K562 (cell line): ENCODE measurements at regions not wholly inside any gene's neighbourhood (a gene's known extent, or its start where the extent isn't known, plus 50 kb on each side); places are given as distances from the start of the nearest gene placed in this dataset.

Experiments used
- ATAC-seq: fragments of 200-7000 bp; cut with Tn5 transposase; 3 replicates; pipeline ENCODE4 v1.9.1; 2020; ENCODE audit warnings: moderate library complexity
- BruUV-seq: library from RNA; stranded (reverse); fragments of 400-500 nt; replicated peaks from 2 replicates; lab custom pipeline; 2021; lab: Mats Ljungman, UMichigan
- CTCF ChIA-PET: fragments of 300-600 bp; formaldehyde crosslinking; extraction: SDS; loops from one replicate; lab custom pipeline; 2021; ENCODE audit warnings: low intra/inter-chr PET ratio; lab: Yijun Ruan, JAX
- POLR2A ChIA-PET: fragments of 300-600, 350-650 bp; sonication (Branson Sonifier 250); formaldehyde crosslinking; extraction: SDS; loops from one replicate; lab custom pipeline; 2021; ENCODE audit warnings: antibody characterized with exemption, inconsistent platforms; lab: Yijun Ruan, JAX
- DNase-seq, 4 experiments: peaks; one replicate each; pipeline versions ENCODE4 v3.0.0 to v3.0.0-alpha.2; 2011 to 2018; ENCODE audit warnings: low spot score in 3 of 4, mixed read lengths in 3 of 4; ENCODE audit errors: extremely low read depth in 1 of 4
- FAIRE-seq: peaks from 2 replicates; lab custom pipeline; 2011; peaks lifted over from hg19 to GRCh38; lab: Jason Lieb, UNC
- H2AFZ ChIP-seq: 2 replicates; pipeline ENCODE4 v1.6.0; 2011; ENCODE audit warnings: low read depth, low read length, control low read depth, inconsistent platforms
- H3K27ac ChIP-seq: fragments of 200-600 bp; 3 replicates; pipeline ENCODE4 v1.8.0; 2011; ENCODE audit warnings: low read depth, mild to moderate bottlenecking, control low read depth, inconsistent platforms, low read length, moderate library complexity, mixed read lengths; ENCODE audit errors: extremely low read depth
- H3K27me3 ChIP-seq, 2 experiments: fragments of 300-600 bp in 1 of 2; 2 replicates in 1 of 2; 3 replicates in 1 of 2; pipeline versions ENCODE4 v1.6.0 to v1.8.0; 2011; ENCODE audit warnings: inconsistent platforms in 2 of 2, low read length in 2 of 2, mild to moderate bottlenecking in 1 of 2, mixed read lengths in 1 of 2, moderate library complexity in 1 of 2; ENCODE audit not compliant: control insufficient read depth in 2 of 2, insufficient read depth in 2 of 2
- H3K36me3 ChIP-seq: fragments of 300-600 bp; 3 replicates; pipeline ENCODE4 v1.8.0; 2011; ENCODE audit warnings: mild to moderate bottlenecking, low read length, inconsistent platforms; ENCODE audit not compliant: control insufficient read depth, insufficient read depth
- H3K4me1 ChIP-seq, 2 experiments: fragments of 200-600 bp in 1 of 2; replicated peaks in 1 of 2; 2 replicates in 1 of 2; 3 replicates in 1 of 2; pipeline versions ENCODE4 v1.5.1 to v1.8.0; 2011; ENCODE audit warnings: inconsistent platforms in 2 of 2, low read length in 2 of 2, mild to moderate bottlenecking in 1 of 2, mixed read lengths in 1 of 2, moderate library complexity in 1 of 2; ENCODE audit not compliant: control insufficient read depth in 2 of 2, insufficient read depth in 2 of 2
- H3K4me2 ChIP-seq: 2 replicates; pipeline ENCODE4 v1.6.1; 2011; ENCODE audit warnings: low read length, control low read depth, inconsistent platforms, mixed read lengths; ENCODE audit not compliant: insufficient read depth
- H3K4me3 ChIP-seq: fragments of 200-600 bp; sonication (generic), shearing (Covaris generic); 2 replicates; pipeline ENCODE4 v1.5.1; 2016; ENCODE audit warnings: control low read depth, inconsistent platforms
- H3K79me2 ChIP-seq: fragments of 200-600 bp; 3 replicates; pipeline ENCODE4 v1.8.0; 2011; ENCODE audit warnings: low read length, inconsistent platforms; ENCODE audit not compliant: control insufficient read depth, insufficient read depth
- H3K9ac ChIP-seq, 2 experiments: 2 replicates each; pipeline versions ENCODE4 v1.6.0 to v1.6.1; 2011; ENCODE audit warnings: low read depth in 2 of 2, low read length in 2 of 2, control low read depth in 1 of 2, inconsistent platforms in 1 of 2, mild to moderate bottlenecking in 1 of 2, mixed read lengths in 1 of 2; ENCODE audit not compliant: insufficient read depth in 1 of 2
- H3K9me1 ChIP-seq: one replicate; pipeline ENCODE4 v1.6.0; 2011; ENCODE audit warnings: inconsistent platforms, mild to moderate bottlenecking, low read length, moderate library complexity; ENCODE audit not compliant: control insufficient read depth, insufficient read depth
- H3K9me3 ChIP-seq: replicated peaks from 2 replicates; pipeline ENCODE4 v1.5.1; 2011; ENCODE audit warnings: low read depth, low read length, inconsistent platforms; ENCODE audit not compliant: control insufficient read depth, insufficient read depth
- H4K20me1 ChIP-seq: replicated peaks from 2 replicates; pipeline ENCODE4 v1.6.1; 2011; ENCODE audit warnings: low read length, inconsistent platforms, mixed read lengths; ENCODE audit not compliant: control insufficient read depth, insufficient read depth
- ATF3 ChIP-seq, 2 experiments: fragments of 450-650 bp in 1 of 2; sonication (generic) in 1 of 2; formaldehyde crosslinking in 1 of 2; IDR thresholded peaks in 1 of 2; conservative IDR thresholded peaks in 1 of 2; 2 replicates each; pipeline versions ENCODE4 v1.6.1 to v1.8.1; 2016 to 2023; ENCODE audit warnings: mild to moderate bottlenecking in 2 of 2, moderate library complexity in 2 of 2, inconsistent platforms in 1 of 2, missing genetic modification reagents in 1 of 2
- EP300 ChIP-seq: IDR thresholded peaks from 2 replicates; pipeline ENCODE4 v1.6.1; 2012; ENCODE audit warnings: low read length, improper control_type of control experiment
- FOSL1 ChIP-seq: fragments of 200-800 bp; sonication (Bioruptor generic); conservative IDR thresholded peaks from 2 replicates; pipeline ENCODE4 v1.6.1; 2016; ENCODE audit warnings: missing genetic modification characterization, missing compliant biosample characterization
- JUN ChIP-seq, 2 experiments: sonication (generic) in 1 of 2; formaldehyde crosslinking in 1 of 2; IDR thresholded peaks; 2 replicates each; pipeline versions ENCODE4 v1.6.1 to v1.8.0; 2012 to 2022; ENCODE audit warnings: borderline replicate concordance in 2 of 2, mild to moderate bottlenecking in 2 of 2, improper control_type of control experiment in 1 of 2, low read depth in 1 of 2, low read length in 1 of 2, missing genetic modification reagents in 1 of 2
- JUND ChIP-seq, 2 experiments: IDR thresholded peaks; 2 replicates in 1 of 2; 3 replicates in 1 of 2; pipeline ENCODE4 v1.6.1; 2011; ENCODE audit warnings: borderline replicate concordance in 2 of 2, low read depth in 2 of 2, low read length in 2 of 2, improper control_type of control experiment in 1 of 2, missing biosample characterization in 1 of 2, missing genetic modification characterization in 1 of 2, missing genetic modification reagents in 1 of 2
- MEIS2 ChIP-seq: fragments of 450-650 bp; IDR thresholded peaks from 2 replicates; pipeline ENCODE4 v1.6.1; 2014; ENCODE audit warnings: mild to moderate bottlenecking; ENCODE audit not compliant: partially characterized antibody
- ZBTB8A ChIP-seq: fragments of 450-650 bp; IDR thresholded peaks from 2 replicates; pipeline ENCODE4 v1.6.1; 2018; ENCODE audit warnings: mild to moderate bottlenecking, moderate library complexity; ENCODE audit not compliant: partially characterized antibody
- ZNF780A ChIP-seq: fragments of 250-450 bp; sonication (Bioruptor Pico); IDR thresholded peaks from 2 replicates; pipeline ENCODE4 v1.5.0; 2021; ENCODE audit warnings: mild to moderate bottlenecking
- WGBS: fragments of 100-300 bp; shearing (Covaris generic); methylation state at CpG from one replicate; pipeline ENCODE4 v1.1.6; 2016; ENCODE audit warnings: low coverage, mixed read lengths; ENCODE audit not compliant: insufficient coverage; ENCODE audit errors: missing lambda C conversion rate; 5-methylcytosine and 5-hydroxymethylcytosine counted together
- in situ Hi-C: fragments of 300-500 bp; cut with MboI; formaldehyde crosslinking; loops from 4 replicates; pipeline ENCODE4 v1.15.0; 2018; ENCODE audit warnings: inconsistent platforms, mixed read lengths
- intact Hi-C: fragments of 100-400 bp; cut with micrococcal nuclease; formaldehyde crosslinking; loops from 2 replicates; pipeline ENCODE4 v1.14.2; 2022

- Histone ChIP-seq H3K79me2 (no peaks in the 10 kb centered on the region), H3K9me3 (no peaks in the 10 kb centered on the region), H3K27me3 (0 out of 5 replicates have a peak, but pooled peaks cover 0 to 3% of the 10 kb centered on the region in 2 experiments), H3K36me3 (no peaks in the 10 kb centered on the region), H3K4me3 (no peak overlapping the region), H3K4me1 (no peaks in the 10 kb centered on the region), H4K20me1 (no peaks in the 10 kb centered on the region), H2AFZ (no peak overlapping the region), H3K4me2 (no peak overlapping the region), H3K9ac (no peak overlapping the region), H3K9me1 (no peaks in the 10 kb centered on the region), H3K27ac (no peak overlapping the region)
- ChIA-PET CTCF (interaction anchor here (0.7 kb wide), 1 partner anchor 298 kb away, joined by 3 read pairs; no protein-coding TSS in a partner anchor), POLR2A (no interaction called here)
- in situ Hi-C loops: no loop called here
- FAIRE-seq (no peak), DNase-seq (no peak), ATAC-seq (no peak)
- intact Hi-C loops: no loop called here
- TF ChIP-seq ATF3 (IDR thresholded peaks at IDR 0.05) (peak; percentile 77), ATF3 (CRISPR knock-in tag; conservative IDR thresholded peaks at IDR 0.05) (no peak), EP300 (0 out of 2 replicates have a peak, but pooled peaks have one; percentile 20), JUND (IDR thresholded peaks at IDR 0.05; ENCODE audit: borderline replicate concordance, low read depth, low read length) (peak; percentile 56; the same call in 1 of the 2 replicates), JUND (tag; IDR thresholded peaks at IDR 0.05; ENCODE audit: borderline replicate concordance, low read depth, low read length) (no peak; the same call in 2 of the 3 replicates), ZBTB8A (no peak), MEIS2 (peak; percentile 70), FOSL1 (tag) (peak; percentile 71), JUN (IDR thresholded peaks at IDR 0.05; ENCODE audit: borderline replicate concordance, low read depth, low read length) (peak; percentile 59; the same call in 1 of the 2 replicates), JUN (CRISPR knock-in tag; IDR thresholded peaks at IDR 0.05; ENCODE audit: borderline replicate concordance) (no peak), ZNF780A (CRISPR knock-in tag) (no peak)
- 28% methylated on average over 4 of the region's 4 CpGs for WGBS
- no TSS peak for BruUV-seq
Observed at GRCh38 chr10:21285742-21286331, 239.6 kb downstream of the SKIDA1 start.
